Omental fat pad (tissue), 3 donors: ENCODE measurements at regions not wholly inside any gene's neighbourhood (a gene's known extent, or its start where the extent isn't known, plus 50 kb on each side); places are given as distances from the start of the nearest gene placed in this dataset.
A peak's percentile ranks its signal among the peaks of the same experiment; 100 is the strongest.

Experiments
- ATAC-seq: fragments of 150-250 bp; one replicate; pipeline ENCODE4 v1.9.1; 2016; ENCODE audit warnings: mild to moderate bottlenecking, moderate library complexity; ENCODE audit not compliant: low FRiP score
- DNase-seq: peaks from one replicate; pipeline ENCODE4 v3.0.0-alpha.2; 2019; ENCODE audit warnings: low spot score
- CTCF ChIP-seq, 3 donors: fragments of 450-650 bp; IDR thresholded peaks; one replicate each; pipeline ENCODE4 v1.5.1; 2016 to 2017; ENCODE audit warnings: antibody characterized with exemption in 3 of 3, mild to moderate bottlenecking in 3 of 3, moderate library complexity in 2 of 3

GRCh38 chr3:56851966-56852884, 50.5 kb upstream of the ARHGEF3 start:
- no peak for TF ChIP-seq CTCF (IDR thresholded peaks at IDR 0.05)
- no peak for DNase-seq
- ATAC-seq = peak; percentile 78
